GM21367 (cell line): ENCODE measurements at regions not wholly inside any gene's neighbourhood (a gene's known extent, or its start where the extent isn't known, plus 50 kb on each side); places are given as distances from the start of the nearest gene placed in this dataset.
"Not testable (repeated sequence)": the region's sequence is repeated elsewhere in the genome, so short reads cannot be mapped to it uniquely, and the experiment has no call there.

ENCODE experiments used
- ATAC-seq: cut with Tn5 transposase; IDR thresholded peaks from one replicate; pipeline ENCODE4 v1.9.1; 2021; ENCODE audit not compliant: unreplicated experiment

- no peak for ATAC-seq
These were observed 181.8 kb upstream of the CACNA2D1 start for GRCh38 chr7:82625377-82625776.

DNA sequence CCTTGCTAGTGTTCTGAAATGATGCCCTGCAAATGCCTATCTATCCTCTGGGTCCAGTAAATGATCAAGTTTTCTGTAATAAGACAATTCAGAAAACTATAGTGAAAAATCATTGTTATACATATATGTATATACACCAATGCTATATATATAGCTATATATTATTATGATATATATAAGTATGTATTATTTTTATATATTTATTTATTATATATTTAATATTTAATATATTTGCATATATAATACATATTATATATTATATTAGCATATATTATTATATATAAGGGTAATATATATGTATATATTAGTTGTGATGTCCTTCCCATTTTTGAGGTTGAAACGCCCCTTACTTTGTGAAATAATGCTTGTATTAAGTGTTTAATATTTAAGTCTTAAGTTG is 181.4 kb upstream of the CACNA2D1 start:
- ATAC-seq, result no peak

DNA sequence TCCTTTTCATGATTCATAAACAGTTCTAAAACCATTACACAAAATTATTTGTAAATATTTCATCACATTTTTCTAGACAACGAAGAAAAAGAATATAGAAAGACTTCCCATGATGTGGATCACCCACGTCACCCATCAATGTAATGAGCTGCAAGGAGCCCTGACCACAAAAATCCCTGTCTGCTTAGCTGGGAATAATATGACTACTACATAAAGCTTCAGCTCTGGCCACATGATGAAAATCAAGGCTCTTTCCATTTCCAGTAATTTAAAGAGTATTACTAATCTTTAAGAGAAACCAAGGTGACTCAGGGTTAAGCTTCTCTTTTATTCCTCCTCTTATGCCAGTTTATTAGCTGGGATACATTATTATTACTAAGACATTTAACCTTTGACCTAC is 180.8 kb upstream of the CACNA2D1 start:
- ATAC-seq, result no peak

DNA sequence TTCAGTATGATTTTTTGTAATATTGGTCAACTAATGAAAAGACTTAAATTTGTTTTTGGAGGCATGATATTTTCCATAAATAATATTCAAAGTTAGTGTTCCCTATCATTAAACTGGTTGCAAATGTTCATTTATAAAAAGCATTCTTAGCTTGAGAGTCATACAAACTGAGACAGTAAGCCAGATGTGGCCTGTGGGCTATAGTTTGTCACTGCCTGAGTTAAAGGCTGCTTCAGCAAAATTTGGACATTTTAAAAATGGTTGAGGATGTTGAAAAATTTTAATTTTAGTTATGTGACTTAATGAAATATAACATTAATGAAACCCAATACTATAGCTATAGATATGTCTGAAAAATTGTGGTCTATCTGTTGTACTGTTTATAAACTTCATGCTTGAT is 180.2 kb upstream of the CACNA2D1 start:
- ATAC-seq, result no peak

- no peak for ATAC-seq
These were observed 173.6 kb upstream of the CACNA2D1 start for GRCh38 chr7:82617156-82617555.

- ATAC-seq, result no peak
These were observed 172.6 kb upstream of the CACNA2D1 start for GRCh38 chr7:82616059-82616728.

- no peak for ATAC-seq
These were observed 171.9 kb upstream of the CACNA2D1 start for GRCh38 chr7:82615527-82615926.

DNA sequence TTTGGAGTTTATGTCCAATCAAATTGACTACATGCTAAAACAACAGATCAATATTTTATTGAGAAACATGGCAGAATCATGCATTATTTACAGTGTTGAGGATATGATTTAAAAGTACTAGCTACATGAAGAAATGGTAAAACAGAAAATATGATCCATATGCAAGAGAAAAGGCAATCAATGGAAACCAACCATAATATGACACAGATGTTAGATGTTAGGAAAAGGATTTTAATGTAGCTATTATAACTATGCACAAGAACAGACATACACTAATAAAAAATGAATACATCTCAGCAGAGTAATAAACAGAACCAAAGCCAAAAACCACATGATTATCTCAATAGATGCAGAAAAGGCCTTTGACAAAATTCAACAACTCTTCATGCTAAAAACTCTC is 166.2 kb upstream of the CACNA2D1 start:
- no peak for ATAC-seq

GRCh38 chr7:82605247-82605864 is 161.8 kb upstream of the CACNA2D1 start:
- no peak for ATAC-seq

DNA sequence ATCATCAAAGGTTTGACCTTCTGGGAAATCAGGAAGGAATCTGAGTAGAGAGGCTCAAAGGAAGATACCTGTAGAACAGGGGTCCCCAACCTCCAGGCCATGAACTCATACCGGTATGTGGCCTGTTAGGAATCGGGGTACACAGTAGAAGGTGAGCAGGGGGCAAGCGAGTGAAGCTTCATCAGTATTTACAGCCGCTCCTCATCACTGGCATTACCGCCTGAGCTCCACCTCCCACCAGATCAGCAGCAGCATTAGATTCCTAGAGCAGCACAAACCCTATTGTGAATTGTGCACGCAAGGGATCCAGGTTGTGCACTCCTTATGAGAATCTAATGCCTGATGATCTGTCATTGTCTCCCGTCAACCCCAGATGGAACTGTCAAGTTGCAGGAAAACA is 158.5 kb upstream of the CACNA2D1 start:
- ATAC-seq, result no peak

DNA sequence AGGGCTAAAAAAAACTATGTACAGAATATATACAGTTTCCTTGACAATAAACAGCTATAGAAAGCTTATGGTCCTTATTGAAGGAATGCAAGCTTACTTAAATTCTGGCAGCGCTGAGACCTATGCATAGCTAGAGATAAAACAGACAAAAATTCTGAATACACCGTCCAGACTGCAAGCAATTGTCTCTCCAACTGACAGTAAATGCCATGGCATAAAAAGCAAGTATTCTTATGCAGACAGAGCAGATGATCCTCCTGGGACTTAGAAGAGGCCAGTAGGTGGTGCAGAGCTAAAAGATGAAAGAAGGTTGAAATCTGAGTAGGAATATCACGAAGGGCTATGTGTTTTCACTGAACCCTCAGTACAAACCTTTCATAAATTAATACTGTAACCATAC is 157.0 kb upstream of the CACNA2D1 start:
- no peak for ATAC-seq

DNA sequence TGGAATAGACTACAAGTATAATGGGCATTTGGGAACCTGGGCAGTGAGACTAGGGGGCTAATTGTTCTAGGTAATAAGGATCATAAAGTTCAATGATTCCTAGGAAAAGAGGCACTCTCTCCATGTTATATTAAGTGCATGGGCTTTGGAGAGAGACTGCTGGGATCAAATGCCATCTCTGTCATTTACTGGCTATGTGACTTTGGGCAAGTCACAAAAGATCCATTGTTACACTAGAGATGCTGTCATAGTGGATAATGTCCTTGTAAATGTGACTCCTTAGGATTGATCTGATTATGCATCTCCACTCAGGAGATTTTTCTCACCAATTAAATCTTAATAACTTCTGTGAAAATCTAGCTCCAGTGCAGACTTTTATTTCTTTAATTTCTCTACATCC is 156.3 kb upstream of the CACNA2D1 start:
- no peak for ATAC-seq

GRCh38 chr7:82598958-82599357 is 155.4 kb upstream of the CACNA2D1 start:
- no peak for ATAC-seq

GRCh38 chr7:82595795-82596194 is 152.2 kb upstream of the CACNA2D1 start:
- not testable (repeated sequence) for ATAC-seq

DNA sequence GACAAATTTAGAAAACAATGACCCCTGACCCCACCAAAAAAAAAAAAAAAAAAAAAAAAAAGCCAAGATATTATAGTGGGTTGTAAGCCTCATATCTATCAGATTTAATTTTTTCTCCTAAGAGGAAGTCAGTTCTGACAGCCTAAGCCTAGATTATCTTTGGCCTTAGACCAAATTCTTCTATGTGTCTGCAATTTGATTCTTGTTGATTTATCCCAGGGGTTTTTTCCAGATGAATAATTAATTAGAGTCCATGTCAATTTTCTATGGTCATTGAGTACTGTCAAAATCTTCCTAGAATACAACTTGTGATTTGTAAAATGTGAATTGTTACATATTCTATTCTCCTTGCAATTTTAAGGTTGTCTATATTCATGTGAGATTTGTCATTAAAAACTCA is 151.6 kb upstream of the CACNA2D1 start:
- no peak for ATAC-seq

- no peak for ATAC-seq
These were observed 151.1 kb upstream of the CACNA2D1 start for GRCh38 chr7:82594665-82595064.

DNA sequence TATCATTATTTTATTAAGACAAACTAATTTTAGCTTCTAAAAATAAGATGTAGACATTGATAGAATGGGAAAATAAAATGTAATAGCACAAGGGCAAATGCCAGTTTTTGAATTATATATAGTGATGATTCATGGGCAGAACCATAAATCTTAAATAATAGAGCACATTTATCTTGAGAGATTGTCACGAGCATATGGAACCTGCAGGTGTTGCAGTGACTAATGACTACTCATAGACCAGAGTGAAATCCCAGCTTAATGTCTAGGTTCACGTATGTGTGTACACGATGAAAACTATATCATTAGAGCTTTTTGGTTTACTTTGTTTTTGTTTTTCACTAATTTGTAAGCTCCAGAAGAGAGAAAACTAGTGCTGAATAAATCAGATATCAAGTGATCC is 150.2 kb upstream of the CACNA2D1 start:
- ATAC-seq, result no peak

- ATAC-seq, result no peak
These were observed 148.8 kb upstream of the CACNA2D1 start for GRCh38 chr7:82592416-82592815.

DNA sequence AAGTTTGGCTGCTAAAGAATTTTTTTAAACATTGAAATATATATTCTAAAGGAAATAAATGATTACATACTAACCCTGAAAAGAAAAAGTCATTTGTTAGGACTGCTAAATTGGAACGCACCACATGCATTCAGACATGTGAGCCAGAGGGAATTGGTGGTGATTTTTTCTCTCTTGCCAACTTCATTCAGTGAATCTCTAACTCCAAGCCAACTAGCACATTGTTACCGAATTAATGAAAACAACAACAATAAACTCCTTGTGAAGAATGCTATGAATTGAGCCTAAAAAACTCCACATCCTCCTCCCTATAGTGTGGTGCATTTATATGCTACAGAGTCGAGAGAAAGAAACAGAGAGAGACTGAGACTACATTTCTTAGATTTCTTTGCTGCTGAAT is 135.5 kb upstream of the CACNA2D1 start:
- no peak for ATAC-seq

- ATAC-seq, result no peak
These were observed 134.9 kb upstream of the CACNA2D1 start for GRCh38 chr7:82578430-82578829.

DNA sequence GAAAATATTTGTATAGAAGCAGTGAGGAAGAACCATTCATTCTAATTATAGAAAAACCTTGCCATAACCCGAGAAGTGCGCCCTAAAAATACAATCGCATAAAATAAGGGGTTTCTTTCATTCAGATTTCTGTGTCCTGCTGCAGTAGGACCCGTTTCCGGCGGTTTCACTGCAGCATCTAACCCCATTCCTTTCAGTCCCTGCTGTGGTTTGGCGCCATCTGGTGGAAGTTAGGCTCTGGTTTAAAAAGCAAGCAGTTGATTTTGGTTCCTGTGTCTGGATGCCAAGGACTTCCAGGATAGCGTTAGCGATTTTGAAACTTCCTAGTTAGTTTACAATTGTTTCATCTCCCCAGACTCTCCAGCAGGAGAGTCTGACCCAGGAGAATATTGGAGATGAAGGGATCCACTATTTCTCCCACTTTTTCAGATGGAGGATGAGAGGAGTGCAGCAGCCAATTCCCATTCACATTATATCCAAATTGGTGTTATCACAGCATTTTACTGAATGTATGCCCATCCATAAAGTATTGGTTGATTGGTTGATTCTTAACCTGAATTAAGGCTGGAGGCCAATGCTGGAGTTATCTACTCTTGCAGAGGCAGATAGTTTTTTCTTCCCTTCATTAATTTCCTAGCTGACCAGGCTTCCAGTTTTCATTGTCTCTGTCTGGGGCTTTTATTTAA is 128.8 kb upstream of the CACNA2D1 start:
- peak; percentile 97 for ATAC-seq

GRCh38 chr7:82571047-82571446 is 127.5 kb upstream of the CACNA2D1 start:
- not testable (repeated sequence) for ATAC-seq
